ENCODE measurements at regions not wholly inside any gene's neighbourhood (a gene's known extent, or its start where the extent isn't known, plus 50 kb on each side); places are given as distances from the start of the nearest gene placed in this dataset.
"Not testable (repeated sequence)": the region's sequence is repeated elsewhere in the genome, so short reads cannot be mapped to it uniquely, and the experiment has no call there.

DNA sequence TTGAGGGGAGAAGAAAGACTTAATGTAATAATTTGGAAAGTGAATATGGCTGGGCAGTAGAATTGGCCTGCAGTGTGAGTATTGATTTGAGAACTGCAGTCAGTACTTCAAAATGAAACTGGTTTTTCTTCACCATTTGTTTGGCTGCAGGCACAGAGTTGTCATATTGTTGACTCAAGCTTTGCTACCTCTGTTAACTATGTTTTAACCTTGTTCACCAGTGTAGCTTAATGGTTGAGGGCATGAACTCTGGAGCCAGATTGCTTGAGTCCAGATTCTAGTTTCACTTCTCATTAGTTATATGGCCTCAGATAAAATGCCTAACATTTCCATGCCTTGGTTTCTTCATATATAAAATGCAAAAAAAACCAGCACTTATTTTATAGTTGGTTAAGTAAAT lies 64.1 kb downstream of the CFAP44 start:
- in situ Hi-C loops (cut with HindIII; ENCODE audit: low pct_ligation_motif_present, low pct_unique_long_range_greater_than_20kb, low sequenced_read_pairs) = no loop called here
- no peak for DNase-seq

DNA sequence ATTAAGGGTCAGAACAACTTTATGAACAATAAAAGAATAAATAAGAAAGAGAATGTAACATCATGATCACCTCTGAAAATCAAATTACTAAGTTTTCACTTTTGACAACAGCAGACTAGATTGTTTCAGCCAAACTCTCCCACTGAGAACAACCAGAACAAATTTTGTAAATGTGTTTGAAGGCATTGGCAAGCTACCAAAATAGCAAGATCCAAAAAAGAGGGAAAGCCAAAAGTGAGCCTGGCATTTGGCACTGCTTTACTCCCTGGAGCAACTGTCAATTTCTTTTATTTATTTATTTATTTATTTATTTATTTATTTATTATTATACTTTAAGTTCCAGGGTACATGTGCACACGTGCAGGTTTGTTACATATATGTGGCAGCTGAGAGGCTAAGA lies 67.2 kb downstream of the CFAP44 start:
- in situ Hi-C loops (cut with HindIII; ENCODE audit: low pct_ligation_motif_present, low pct_unique_long_range_greater_than_20kb, low sequenced_read_pairs) = no loop called here
- DNase-seq = no peak

DNA sequence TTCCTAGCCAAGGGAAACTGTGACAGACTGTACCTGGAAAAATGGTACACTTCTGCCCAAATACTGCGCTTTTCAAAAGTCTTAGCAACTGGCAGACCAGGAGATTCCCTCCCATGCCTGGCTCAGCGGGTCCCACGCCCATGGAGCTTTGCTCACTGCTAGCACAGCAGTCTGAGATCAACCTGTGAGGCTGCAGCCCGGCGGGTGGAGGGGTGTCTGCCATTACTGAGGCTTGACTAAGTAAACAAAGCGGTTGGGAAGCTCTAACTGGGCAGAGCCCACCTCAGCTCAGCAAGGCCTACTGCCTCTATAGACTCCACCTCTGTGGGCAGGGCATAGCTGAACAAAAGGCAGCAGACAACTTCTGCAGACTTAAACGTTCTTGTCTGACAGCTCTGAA lies 74.5 kb downstream of the CFAP44 start:
- in situ Hi-C loops (cut with HindIII; ENCODE audit: low pct_ligation_motif_present, low pct_unique_long_range_greater_than_20kb, low sequenced_read_pairs); DNase-seq: not testable (repeated sequence)

DNA sequence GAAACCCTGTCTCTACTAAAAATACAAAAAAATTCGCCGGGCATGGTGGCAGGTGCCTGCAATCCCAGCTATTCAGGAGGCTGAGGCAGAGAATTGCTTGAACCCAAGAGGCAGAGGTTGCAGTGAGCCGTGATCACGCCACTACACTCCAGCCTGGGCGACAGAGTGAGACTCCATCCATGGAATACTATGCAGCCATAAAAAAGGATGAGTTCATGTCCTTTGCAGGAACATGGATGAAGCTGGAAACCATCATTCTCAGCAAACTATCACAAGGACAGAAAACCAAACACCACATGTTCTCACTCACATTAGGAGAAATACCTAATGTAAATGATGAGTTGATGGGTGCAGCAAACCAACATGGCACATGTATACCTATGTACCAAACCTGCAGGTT lies 86.0 kb downstream of the CFAP44 start:
- in situ Hi-C loops (cut with HindIII; ENCODE audit: low pct_ligation_motif_present, low pct_unique_long_range_greater_than_20kb, low sequenced_read_pairs); DNase-seq: not testable (repeated sequence)

DNA sequence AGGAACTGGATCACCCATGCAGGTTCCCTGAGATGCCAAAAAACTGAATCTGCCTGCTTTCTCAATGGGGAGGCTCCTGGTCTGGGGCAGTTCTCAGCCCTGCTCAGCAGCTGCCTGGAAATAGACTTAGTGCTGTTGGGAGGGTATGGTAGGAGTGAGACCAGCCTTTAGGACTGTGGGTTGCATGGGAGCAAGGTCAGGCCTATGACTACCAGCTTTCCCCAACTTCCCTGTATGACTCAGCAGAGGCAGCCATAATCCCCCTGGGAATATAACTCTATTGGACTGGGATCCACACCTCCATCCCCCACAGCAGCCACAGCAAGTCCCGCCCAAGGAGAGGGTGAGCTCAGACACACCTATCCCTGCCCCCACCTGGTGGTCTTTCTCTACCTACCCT lies 87.0 kb downstream of the CFAP44 start:
- in situ Hi-C loops (cut with HindIII; ENCODE audit: low pct_ligation_motif_present, low pct_unique_long_range_greater_than_20kb, low sequenced_read_pairs) = no loop called here
- no peak for DNase-seq

DNA sequence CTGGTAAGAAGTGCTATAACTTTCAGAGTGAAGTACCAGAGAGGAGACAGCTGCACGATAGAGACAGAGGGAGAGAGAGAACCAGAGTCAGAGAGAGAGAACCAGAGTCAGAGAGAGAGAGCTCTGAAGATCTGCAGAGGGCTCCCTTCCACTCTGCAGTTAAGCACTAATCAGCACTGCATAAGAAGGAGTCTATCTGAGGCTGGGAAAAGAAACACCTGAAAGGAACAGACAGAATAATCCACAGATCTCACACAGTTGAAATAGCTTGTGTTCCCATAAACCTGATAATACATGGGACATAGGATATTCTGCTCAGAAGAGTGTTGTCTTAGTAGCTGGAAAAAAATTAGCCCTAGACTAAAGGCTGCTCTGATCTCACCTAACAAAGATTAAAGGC lies 87.6 kb downstream of the CFAP44 start:
- in situ Hi-C loops (cut with HindIII; ENCODE audit: low pct_ligation_motif_present, low pct_unique_long_range_greater_than_20kb, low sequenced_read_pairs) = no loop called here

GRCh38 chr3:113340785-113341184 lies 100.5 kb downstream of the CFAP44 start:
- in situ Hi-C loops (cut with HindIII; ENCODE audit: low pct_ligation_motif_present, low pct_unique_long_range_greater_than_20kb, low sequenced_read_pairs) = no loop called here
- DNase-seq = no peak

More for the DNA sequence above, 87.6 kb downstream of the CFAP44 start:
- DNase-seq = no peak

- in situ Hi-C loops (cut with HindIII; ENCODE audit: low pct_ligation_motif_present, low pct_unique_long_range_greater_than_20kb, low sequenced_read_pairs) = no loop called here
- peak; percentile 0 for DNase-seq
Observed at GRCh38 chr3:113339616-113340244, 101.6 kb downstream of the CFAP44 start.

Measured in ACHN (cell line).